CD4-positive, alpha-beta T cell (primary cell): ENCODE measurements at regions not wholly inside any gene's neighbourhood (a gene's known extent, or its start where the extent isn't known, plus 50 kb on each side); places are given as distances from the start of the nearest gene placed in this dataset.

ENCODE experiments used
- ATAC-seq: fragments of 200-7000 bp; cut with Tn5 transposase; one replicate; pipeline ENCODE4 v1.10.0; 2022; ENCODE audit warnings: mild to moderate bottlenecking; ENCODE audit not compliant: poor library complexity
- CTCF ChIA-PET: fragments of 350-600 bp; sonication (Branson Sonifier 250); formaldehyde crosslinking; loops from one replicate; lab custom pipeline; 2021; ENCODE audit warnings: antibody characterized with exemption, inconsistent platforms; lab: Charles Lee
- POLR2A ChIA-PET: fragments of 350-600 bp; sonication (Branson Sonifier 250); formaldehyde crosslinking; loops from one replicate; lab custom pipeline; 2021; ENCODE audit warnings: antibody characterized with exemption, inconsistent platforms; lab: Charles Lee
- DNase-seq, 14 experiments: peaks; one replicate each; pipeline ENCODE4 v3.0.0-alpha.2; 2013 to 2020; ENCODE audit warnings: mixed read lengths in 2 of 14
- H3K27ac ChIP-seq, 2 donors: one replicate each; pipeline versions ENCODE4 v1.5.1 to v1.7.0; 2013; ENCODE audit warnings: low read length in 2 of 2, low read depth in 1 of 2, mild to moderate bottlenecking in 1 of 2
- H3K27me3 ChIP-seq, 2 experiments: 1 replicate in 1 of 2; 2 replicates in 1 of 2; pipeline versions ENCODE4 v1.6.1 to v1.7.0; 2013; ENCODE audit warnings: low read length in 2 of 2, control low read depth in 1 of 2, mild to moderate bottlenecking in 1 of 2, moderate library complexity in 1 of 2; ENCODE audit not compliant: insufficient read depth in 2 of 2, control insufficient read depth in 1 of 2
- H3K36me3 ChIP-seq: one replicate; pipeline ENCODE4 v1.6.1; 2013; ENCODE audit warnings: low read length, control low read depth; ENCODE audit not compliant: insufficient read depth
- H3K4me1 ChIP-seq: one replicate; pipeline ENCODE4 v1.6.1; 2013; ENCODE audit warnings: low read length, control low read depth; ENCODE audit not compliant: insufficient read depth
- H3K4me3 ChIP-seq: one replicate; pipeline ENCODE4 v1.5.1; 2013; ENCODE audit warnings: mild to moderate bottlenecking, low read length, moderate library complexity
- H3K9me3 ChIP-seq, 2 experiments: 1 replicate in 1 of 2; 2 replicates in 1 of 2; pipeline versions ENCODE4 v1.6.1 to v1.7.0; 2013; ENCODE audit warnings: low read length in 2 of 2, mild to moderate bottlenecking in 2 of 2, control low read depth in 1 of 2, moderate library complexity in 1 of 2; ENCODE audit not compliant: control insufficient read depth in 1 of 2, insufficient read depth in 1 of 2
- H3K27ac Mint-ChIP-seq: one replicate; pipeline ENCODE4 v1.8.0; 2020; ENCODE audit warnings: mixed read lengths
- H3K27me3 Mint-ChIP-seq: one replicate; pipeline ENCODE4 v1.8.0; 2021; ENCODE audit warnings: mixed read lengths
- H3K36me3 Mint-ChIP-seq: one replicate; pipeline ENCODE4 v1.8.0; 2021; ENCODE audit warnings: low read depth, mixed read lengths
- H3K4me1 Mint-ChIP-seq: one replicate; pipeline ENCODE4 v1.8.0; 2021; ENCODE audit warnings: low read depth, mixed read lengths
- H3K4me3 Mint-ChIP-seq: one replicate; pipeline ENCODE4 v1.8.0; 2020; ENCODE audit warnings: mild to moderate bottlenecking, mixed read lengths
- H3K9me3 Mint-ChIP-seq: one replicate; pipeline ENCODE4 v1.8.0; 2020; ENCODE audit warnings: mixed read lengths
- intact Hi-C, 2 experiments: fragments of 100-400 bp; cut with DNase I in 1 of 2; cut with micrococcal nuclease in 1 of 2; formaldehyde crosslinking; loops; one replicate each; pipeline versions ENCODE4 v1.15.1 to v1.9.0; 2023 to 2025; cut with DNase I, micrococcal nuclease
- TF ChIP-seq, protein P1 (sequence below): fragments of 200-600 bp; IDR thresholded peaks from one replicate; pipeline ENCODE4 v1.8.0; 2022; ENCODE audit warnings: antibody characterized with exemption, mild to moderate bottlenecking

DNA sequence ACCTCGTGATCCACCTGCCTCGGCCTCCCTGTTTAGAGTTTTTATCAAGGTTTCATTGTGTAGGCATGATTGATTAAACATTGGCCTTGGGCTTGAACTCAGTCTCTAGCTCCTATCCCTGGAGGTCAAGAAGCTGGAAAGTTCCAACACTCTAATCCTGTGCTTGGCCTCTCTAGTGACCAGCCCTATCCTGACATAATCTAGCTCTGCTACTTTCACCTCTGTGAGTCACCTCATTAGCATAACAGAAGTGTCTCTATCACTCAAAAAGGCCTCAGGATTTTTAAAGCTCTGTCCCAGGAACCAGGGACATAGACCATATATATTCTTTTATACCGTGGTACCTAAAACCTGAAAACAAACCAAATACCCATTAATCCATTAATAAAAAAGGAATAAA lies 377.5 kb downstream of the CENPC start:
- ChIA-PET POLR2A (no interaction called here), CTCF (no interaction called here)
- Histone ChIP-seq H3K27me3 (no peaks in the 10 kb centered on the region), H3K4me3 (no peak overlapping the region), H3K36me3 (no peaks in the 10 kb centered on the region), H3K9me3 (no peaks in the 10 kb centered on the region), H3K27ac (no peak overlapping the region), H3K4me1 (no peaks in the 10 kb centered on the region)
- peaks cover 5% of the 10 kb centered on the region for H3K9me3 Mint-ChIP-seq
- intact Hi-C loops = no loop called here
- no peak for DNase-seq
- no peaks in the 10 kb centered on the region for H3K36me3 Mint-ChIP-seq
- TF ChIP-seq, protein P1, sequence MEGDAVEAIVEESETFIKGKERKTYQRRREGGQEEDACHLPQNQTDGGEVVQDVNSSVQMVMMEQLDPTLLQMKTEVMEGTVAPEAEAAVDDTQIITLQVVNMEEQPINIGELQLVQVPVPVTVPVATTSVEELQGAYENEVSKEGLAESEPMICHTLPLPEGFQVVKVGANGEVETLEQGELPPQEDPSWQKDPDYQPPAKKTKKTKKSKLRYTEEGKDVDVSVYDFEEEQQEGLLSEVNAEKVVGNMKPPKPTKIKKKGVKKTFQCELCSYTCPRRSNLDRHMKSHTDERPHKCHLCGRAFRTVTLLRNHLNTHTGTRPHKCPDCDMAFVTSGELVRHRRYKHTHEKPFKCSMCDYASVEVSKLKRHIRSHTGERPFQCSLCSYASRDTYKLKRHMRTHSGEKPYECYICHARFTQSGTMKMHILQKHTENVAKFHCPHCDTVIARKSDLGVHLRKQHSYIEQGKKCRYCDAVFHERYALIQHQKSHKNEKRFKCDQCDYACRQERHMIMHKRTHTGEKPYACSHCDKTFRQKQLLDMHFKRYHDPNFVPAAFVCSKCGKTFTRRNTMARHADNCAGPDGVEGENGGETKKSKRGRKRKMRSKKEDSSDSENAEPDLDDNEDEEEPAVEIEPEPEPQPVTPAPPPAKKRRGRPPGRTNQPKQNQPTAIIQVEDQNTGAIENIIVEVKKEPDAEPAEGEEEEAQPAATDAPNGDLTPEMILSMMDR = no peak
- H3K27ac Mint-ChIP-seq = no peak overlapping the region
- ATAC-seq = no peak
- no peaks in the 10 kb centered on the region for H3K4me1 Mint-ChIP-seq
- no peak overlapping the region for H3K4me3 Mint-ChIP-seq
- H3K27me3 Mint-ChIP-seq = no peaks in the 10 kb centered on the region

DNA sequence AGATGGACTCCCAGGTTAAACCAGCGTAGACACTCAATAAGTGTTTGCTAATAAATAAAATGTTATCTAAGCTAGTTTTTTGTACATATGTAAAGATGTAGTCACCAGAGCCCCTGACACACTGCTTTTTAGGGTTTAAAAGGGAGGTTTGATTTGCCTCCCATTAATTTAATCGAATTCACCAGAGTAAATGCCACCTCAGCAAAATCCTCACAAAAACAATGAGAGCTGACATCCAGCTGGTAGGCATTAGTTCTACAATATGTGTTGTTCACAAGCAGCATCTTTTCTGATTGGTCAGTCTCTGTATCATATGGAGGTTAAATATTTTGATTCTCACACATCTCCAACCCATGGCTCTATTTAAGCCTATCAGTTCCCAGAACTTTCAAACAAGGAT lies 382.6 kb downstream of the CENPC start:
- DNase-seq = no peak
- Histone ChIP-seq H3K27me3 (no peaks in the 10 kb centered on the region), H3K9me3 (no peaks in the 10 kb centered on the region), H3K36me3 (no peaks in the 10 kb centered on the region), H3K27ac (no peak overlapping the region), H3K4me3 (no peak overlapping the region), H3K4me1 (no peaks in the 10 kb centered on the region)
- Mint-ChIP-seq H3K4me1 (no peaks in the 10 kb centered on the region), H3K27me3 (no peaks in the 10 kb centered on the region), H3K4me3 (no peak overlapping the region), H3K9me3 (no peaks in the 10 kb centered on the region), H3K27ac (no peak overlapping the region), H3K36me3 (no peaks in the 10 kb centered on the region)
- no peak for ATAC-seq
- ChIA-PET POLR2A (no interaction called here), CTCF (no interaction called here)
- TF ChIP-seq, protein P1 = no peak
- intact Hi-C loops = no loop called here

DNA sequence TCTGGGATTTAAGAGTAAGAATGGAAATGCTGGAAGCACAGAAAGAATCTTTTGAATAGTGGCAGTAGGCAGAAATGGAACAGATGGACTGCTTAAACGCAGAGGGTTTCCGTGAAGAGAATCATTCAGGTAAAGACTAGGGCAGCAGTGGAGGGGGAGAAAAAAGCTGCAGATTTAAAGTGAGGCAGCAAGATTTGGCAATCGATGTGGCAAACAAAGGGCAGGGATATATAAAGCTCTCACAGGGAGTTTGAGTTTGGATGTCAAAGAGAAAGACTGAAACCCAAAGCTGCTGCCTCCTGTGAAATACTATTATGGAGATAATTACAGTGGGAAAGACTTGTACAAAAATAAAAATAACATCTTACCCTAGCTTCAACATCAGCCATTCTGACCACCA lies 384.0 kb downstream of the CENPC start:
- H3K36me3 ChIP-seq = no peaks in the 10 kb centered on the region
- Mint-ChIP-seq H3K9me3 (no peaks in the 10 kb centered on the region), H3K4me1 (no peaks in the 10 kb centered on the region), H3K27me3 (no peaks in the 10 kb centered on the region), H3K36me3 (no peaks in the 10 kb centered on the region), H3K27ac (no peak overlapping the region), H3K4me3 (no peak overlapping the region)
- H3K9me3 ChIP-seq = no peaks in the 10 kb centered on the region
- intact Hi-C loops = no loop called here
- H3K27ac ChIP-seq = no peak overlapping the region
- no peaks in the 10 kb centered on the region for H3K27me3 ChIP-seq
- H3K4me3 ChIP-seq = no peak overlapping the region
- ChIA-PET CTCF (no interaction called here), POLR2A (no interaction called here)
- DNase-seq (no peak), ATAC-seq (no peak)
- TF ChIP-seq, protein P1 = no peak
- H3K4me1 ChIP-seq = no peaks in the 10 kb centered on the region
